Right ventricle myocardium inferior (tissue), 1 donor: ENCODE measurements at regions not wholly inside any gene's neighbourhood (a gene's known extent, or its start where the extent isn't known, plus 50 kb on each side); places are given as distances from the start of the nearest gene placed in this dataset.
"Not testable (repeated sequence)": the region's sequence is repeated elsewhere in the genome, so short reads cannot be mapped to it uniquely, and the experiment has no call there.

Experiments used
- ATAC-seq: fragments of 200-7000 bp; cut with Tn5 transposase; one replicate; pipeline ENCODE4 v1.9.1; 2020; ENCODE audit warnings: mild to moderate bottlenecking, moderate library complexity
- DNase-seq: peaks from one replicate; pipeline ENCODE4 v3.0.0; 2021; ENCODE audit errors: missing footprints
- intact Hi-C: fragments of 100-400 bp; cut with DNase I; formaldehyde crosslinking; loops from one replicate; pipeline ENCODE4 v1.11.0; 2022
- donor health status: DM: no; HTN: yes; CAD: no; lungs with severe emphysema.

DNA sequence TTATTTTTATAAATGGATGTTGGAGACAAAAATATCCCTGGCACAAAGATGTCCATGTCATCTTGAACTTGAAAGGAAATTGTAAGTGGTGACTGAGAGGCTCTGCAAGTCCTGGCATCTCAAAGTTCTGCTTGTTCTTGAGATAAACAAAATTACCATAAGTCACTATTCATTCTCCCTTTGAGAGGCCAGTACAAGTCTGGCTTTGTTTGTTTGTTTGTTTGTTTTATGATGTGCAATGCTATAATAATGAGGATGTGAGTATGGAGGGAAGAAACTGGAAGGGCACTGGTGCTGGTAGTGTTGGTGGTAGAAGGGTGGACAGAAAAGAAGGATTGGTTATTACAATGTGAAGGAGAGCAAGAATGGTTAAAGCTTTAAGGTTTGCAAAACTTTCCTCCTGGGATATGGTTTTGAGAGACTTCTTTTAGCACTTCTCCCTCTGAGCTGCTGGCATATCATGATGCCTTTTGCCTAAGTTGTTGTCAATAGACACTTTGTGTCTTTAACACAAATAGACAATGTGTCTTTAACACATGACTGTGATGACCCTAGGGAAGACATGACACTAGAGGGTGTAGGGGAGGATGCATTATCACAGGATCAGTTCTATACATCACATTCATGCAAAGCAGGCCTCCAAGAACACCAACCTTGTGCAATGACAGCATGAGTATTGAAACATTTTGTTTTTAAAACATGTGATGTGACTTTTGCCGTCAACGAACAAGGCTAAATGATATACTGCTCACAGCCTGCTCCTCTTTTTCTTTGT is 880.5 kb upstream of the GOT2 start:
- DNase-seq = no peak
- no peak for ATAC-seq
- intact Hi-C loops = no loop called here

DNA sequence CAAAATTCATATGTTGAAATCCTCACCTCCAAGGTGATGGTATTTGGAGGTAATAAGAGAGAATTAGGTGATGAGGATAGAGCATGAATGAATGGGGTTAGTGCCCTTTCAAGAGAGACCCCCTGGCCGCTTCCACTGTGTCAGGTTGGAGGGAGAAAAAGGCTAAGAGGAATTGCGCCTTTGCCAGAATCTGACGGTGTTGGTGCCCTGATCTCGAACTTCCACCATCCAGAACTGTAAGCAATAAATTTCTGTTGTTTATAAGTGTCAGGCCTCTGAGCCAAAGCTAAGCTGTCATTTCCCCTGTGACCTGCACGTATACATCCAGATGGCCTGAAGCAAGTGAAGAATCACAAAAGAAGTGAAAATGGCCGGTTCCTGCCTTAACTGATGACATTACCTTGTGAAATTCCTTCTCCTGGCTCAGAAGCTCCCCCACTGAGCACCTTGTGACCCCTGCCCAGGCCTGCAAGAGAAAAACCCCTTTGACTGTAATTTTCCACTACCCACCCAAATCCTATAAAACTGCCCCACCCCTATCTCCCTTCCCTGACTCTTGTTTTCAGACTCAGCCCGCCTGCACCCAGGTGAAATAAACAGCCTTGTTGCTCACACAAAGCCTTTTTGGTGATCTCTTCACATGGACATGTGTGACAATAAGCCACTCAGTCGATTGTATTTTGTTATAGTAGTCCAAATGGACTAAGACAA is 878.9 kb upstream of the GOT2 start:
- intact Hi-C loops = not testable (repeated sequence)

DNA sequence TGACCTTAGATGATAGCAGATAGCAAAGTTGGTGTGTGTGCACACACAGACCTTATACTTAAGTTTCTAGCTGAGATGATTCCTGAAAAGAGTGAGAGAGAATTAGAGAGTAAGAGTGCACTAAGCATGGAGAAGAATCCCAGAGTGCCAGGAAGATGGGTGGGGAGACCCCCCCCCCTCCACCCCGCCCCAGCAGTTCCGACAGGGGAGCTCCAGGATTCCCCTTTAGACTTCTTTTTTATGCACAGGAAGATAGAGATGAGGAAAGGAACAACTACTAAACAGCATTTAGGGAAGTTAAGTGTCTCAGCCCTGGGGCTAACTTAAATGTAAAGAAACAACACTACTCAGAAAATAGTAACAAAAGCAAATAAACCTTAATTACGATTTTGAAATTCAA is 878.0 kb upstream of the GOT2 start:
- intact Hi-C loops = no loop called here
- DNase-seq = no peak
- ATAC-seq = no peak

More for the DNA sequence above, 878.9 kb upstream of the GOT2 start:
- DNase-seq, ATAC-seq: not testable (repeated sequence)

DNA sequence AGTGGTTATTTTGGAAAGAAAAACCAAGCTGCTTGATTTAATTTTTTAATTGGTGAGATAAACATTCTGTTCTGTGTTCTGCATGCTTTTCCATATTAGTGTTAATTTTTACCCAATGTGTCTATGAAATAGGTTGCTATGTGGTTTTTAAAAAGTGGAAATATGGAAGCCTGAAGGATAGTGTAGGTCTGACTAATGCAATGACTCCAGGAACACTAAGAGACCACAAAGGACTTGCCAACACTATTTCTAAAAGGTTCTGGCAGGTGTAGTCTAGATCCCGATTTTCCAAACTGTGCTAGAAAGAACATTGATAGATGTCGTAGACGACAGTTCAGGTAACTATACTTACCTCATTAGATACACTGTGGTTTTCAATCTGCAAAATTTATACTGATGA is 877.4 kb upstream of the GOT2 start:
- no peak for DNase-seq
- ATAC-seq = no peak
- intact Hi-C loops = no loop called here

DNA sequence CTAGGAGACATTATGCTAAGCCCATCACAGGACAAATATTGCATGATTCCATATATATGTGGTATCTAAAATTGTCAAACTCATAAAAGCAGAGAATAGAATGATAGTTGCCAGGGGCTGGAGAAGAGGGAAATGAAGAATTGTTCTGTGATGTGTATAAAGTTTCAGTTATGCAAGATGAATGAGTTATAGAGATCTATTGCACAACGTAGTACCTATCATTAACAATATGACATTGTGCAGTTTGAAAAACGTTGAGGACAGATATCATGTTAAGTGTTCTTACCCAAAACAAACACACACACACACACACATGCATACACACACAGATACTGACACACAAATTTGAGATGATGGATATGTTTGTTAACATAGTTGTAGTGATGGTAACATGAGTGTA is 871.6 kb upstream of the GOT2 start:
- DNase-seq = no peak
- ATAC-seq = no peak
- intact Hi-C loops = no loop called here

DNA sequence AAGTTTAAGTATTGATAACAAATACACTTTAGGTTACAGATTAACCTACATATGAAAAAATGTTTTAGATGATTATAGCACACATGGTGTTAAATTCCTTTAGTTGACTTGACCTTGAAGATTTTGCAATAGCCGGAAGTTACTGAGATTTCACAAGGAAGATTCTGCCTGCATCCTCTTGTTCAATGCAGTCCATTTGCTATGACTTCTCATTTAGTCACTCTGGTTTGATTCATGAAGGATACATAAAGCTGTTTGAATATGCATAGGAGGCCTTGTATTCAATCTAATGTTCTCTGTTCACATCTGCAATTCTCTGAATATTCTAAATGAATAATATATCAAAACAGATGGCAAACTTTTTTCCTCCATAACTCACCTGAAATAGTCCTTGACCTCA is 870.2 kb upstream of the GOT2 start:
- ATAC-seq = no peak
- intact Hi-C loops = no loop called here
- no peak for DNase-seq

DNA sequence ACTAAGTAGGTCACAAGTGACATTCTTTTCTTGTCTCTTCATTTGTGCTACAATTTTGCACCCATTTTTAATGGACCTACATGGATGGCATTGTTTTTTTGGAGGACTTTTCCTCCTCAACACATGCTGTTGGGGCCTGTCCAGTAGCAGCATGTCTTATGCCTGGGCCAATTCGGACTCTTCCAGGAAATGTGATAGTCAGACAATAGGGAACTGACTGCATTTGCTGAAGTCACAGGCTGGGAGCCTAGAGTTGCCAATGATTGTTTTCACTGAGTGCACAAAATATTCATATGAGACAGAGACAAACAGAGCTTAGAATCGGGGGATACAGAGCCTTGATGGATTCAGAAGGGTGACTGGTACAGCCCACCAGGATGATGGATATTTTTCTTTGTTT is 867.3 kb upstream of the GOT2 start:
- intact Hi-C loops = no loop called here
- no peak for ATAC-seq
- DNase-seq = no peak

DNA sequence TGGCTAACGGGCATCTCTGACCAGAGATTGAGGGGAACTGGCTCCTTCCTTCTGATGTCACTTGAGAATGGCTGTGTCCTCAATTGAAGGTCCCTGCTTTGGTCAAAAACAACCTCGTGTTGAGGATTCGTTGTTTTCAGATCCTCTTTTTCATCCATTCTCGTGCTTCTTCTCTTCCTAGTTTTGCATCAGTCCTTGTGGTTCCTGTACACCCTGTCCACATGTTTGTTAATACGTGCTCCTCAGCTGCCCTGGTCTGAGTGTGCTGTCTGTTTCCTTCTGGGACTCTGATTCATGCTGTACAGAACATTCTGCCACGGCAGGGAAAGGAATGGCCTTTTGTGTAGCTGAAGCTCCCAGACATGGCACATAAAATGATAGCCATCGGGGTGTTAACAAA is 863.2 kb upstream of the GOT2 start:
- DNase-seq = no peak
- ATAC-seq = no peak
- intact Hi-C loops = no loop called here

DNA sequence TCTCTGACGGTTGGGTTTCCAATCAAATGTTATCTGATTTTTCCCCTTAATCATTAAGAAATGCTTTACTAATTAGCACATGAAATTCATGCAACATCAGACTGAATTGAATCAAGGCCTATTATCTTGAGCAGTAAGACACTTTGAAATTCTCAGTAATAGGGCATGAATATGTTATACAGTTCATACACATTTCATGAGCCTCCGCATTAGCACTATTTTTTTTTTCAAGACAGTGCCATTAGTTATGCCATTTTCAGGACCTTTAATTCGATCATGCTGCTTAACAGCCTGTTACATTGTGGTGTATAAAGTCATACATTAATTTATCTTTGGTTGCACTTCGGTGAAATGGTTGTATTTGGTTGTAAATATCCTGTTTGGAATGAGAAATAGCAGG is 862.6 kb upstream of the GOT2 start:
- intact Hi-C loops = no loop called here
- DNase-seq = no peak

DNA sequence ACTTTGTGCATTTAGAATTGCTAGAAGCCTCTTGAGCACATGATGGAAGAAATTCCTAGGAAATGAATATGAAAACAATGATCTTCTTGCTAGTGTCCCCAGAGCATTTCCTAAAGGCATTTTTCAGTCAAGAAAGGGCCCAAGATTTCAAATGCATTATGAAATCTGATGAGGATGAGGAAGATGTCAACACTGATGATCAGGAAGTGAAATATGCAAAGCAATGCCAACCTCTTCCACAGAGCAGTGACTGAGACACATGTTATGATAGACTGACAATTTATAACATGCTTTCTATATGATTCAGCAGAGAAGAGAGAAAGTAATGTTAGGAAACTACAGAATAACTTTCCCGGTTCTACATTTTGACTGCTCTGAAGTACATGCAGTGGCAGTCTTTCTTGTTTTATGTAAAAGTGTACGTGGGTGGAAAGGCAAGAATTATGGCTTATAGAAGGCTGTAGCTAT is 859.1 kb upstream of the GOT2 start:
- no peak for DNase-seq
- no peak for ATAC-seq
- intact Hi-C loops = no loop called here

More for the DNA sequence above, 862.6 kb upstream of the GOT2 start:
- ATAC-seq = no peak

DNA sequence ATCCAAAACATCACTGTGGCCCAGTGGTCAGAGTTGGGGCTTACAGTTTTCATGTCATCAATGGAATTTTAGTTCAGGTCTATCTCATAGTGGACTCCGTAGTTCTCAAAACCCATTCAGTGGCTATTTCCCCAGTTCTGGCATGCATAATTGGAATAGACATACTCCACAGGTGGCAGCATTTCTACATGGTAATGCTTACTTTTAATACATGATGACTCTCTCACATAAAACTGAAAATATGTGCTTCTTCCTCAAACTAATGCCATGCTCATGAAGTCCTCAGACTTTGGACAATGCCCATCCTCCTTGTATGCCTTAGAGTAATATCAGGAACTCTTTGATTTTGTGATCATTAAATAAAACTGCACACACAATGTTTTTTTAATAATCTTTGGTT is 857.4 kb upstream of the GOT2 start:
- intact Hi-C loops = no loop called here
- DNase-seq (no peak), ATAC-seq (no peak)

DNA sequence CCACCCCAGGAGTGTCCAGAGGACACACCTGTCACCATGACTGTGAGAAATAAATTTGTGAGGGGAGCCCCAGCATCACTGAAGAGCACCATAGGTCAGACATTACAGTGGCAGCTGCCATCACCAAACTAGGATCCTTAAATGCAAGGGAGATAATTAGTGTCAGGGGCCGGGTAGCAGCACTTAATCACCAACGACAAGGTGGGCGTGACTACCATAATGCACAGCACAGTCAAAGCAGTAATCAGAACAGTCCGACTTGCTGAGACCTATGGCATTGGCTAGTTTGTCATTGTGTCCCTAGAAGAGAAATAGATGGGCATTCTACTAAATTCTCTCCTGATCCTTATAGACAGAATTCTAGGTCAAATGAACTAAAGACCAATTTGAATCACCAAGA is 856.7 kb upstream of the GOT2 start:
- no peak for DNase-seq
- ATAC-seq = no peak
- intact Hi-C loops = no loop called here

DNA sequence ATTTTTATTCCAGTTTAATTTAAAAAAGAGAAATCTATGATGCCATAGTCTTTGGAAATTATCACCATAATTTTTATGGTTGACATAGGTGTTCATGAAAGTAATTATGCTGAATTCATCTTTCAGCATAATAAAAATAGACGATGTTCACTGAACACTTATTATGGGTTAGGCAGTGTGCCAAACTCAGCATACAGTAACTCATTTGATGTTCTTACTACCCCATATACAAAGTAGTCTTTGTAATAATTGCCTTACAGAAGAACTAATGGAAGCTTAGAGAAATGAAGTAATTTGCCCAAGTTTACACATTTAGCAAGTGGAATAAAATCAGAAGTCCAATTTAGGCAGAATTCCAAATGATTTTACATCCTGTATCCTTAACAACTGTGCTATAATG is 852.2 kb upstream of the GOT2 start:
- intact Hi-C loops = no loop called here

DNA sequence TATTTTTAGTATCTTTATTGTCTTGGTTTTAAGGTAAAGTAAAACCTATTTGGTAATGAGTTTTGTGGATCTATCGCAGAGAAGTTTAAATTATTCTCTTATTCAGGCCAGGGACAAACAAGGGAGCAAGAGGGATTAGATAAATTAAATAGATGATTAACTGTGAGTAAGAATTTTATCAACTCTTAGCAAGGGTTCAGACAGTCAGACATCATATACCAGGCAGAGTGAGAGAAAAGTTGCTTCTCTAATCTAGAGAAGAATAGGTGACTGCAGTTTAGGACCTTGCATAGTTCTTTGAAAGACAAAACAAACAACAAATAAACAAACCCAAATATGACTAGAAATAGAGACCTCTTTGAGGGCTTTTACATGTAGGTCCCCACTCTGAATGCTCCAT is 840.2 kb upstream of the GOT2 start:
- ATAC-seq (no peak), DNase-seq (no peak)
- intact Hi-C loops = no loop called here

More for the DNA sequence above, 852.2 kb upstream of the GOT2 start:
- ATAC-seq (no peak), DNase-seq (no peak)

DNA sequence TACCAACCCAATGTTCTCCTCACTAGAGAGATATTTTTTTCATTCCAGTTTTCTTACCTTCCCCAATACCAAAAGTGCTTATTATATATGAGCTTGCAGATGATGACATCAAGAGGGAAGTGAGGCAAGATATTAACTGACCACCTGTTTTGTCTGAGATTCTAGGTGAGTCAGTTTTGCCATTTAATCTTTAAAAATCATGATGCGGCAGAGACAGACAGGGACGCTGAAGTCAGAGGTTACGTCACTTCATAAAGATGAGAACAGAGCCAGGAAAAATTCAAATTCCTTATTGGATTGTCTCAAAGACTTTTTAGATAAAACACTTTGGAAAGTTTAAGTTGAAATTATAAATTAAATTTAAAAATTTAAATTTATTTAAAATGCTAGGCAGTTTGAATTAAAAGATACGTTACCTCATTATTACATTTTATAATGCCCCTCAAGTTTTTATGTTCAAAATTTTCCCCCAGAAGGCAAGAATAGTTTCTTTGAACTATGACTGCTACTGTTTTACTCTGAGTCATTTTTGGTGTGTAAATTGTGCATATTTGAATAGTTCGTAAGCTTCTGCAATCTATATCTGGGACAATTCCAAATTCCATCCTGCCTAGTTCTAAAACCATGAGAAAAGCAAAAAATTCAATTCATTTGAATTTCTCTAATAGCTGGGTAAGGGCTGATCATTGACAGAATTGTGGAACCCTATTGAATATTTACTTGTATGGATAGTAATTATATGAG is 839.6 kb upstream of the GOT2 start:
- intact Hi-C loops = no loop called here
- DNase-seq = no peak
- ATAC-seq = no peak

DNA sequence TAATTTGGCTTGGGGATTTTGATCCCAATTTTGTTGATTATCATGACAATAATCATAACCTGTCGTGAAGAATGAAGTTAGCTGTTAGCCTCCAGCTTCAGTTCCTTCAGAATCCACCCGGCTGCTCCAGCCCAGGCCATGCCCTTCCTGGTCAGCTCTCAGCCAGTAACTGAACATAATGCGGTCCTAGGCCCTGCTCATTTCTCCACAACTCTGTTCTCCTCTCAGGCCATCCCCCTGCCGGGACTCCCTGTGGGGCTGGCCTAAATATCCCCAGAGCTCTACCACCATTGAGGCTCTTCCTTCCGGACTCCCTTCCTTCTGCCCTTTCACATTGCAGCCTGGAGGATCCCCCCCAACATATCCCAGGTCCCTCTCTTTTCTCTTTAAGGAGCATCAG is 833.4 kb upstream of the GOT2 start:
- ATAC-seq = no peak

DNA sequence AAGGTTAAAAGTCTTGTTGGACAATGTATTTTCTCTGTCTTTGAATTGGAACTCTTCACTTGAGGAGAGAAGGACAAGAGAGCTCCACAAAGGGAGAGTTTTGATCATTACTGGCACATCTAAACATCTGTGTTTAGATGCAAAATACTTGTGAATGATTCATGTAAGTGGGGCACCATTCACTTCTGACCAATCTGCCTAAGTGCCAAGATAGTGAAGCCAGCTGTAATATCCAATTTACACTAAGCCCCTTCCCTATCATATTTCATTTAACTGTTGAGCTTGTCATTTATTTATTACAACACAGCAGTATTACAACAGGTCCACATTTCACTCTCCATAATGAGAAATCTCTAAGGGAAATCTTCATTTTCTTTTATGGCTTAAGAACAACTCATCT is 832.3 kb upstream of the GOT2 start:
- intact Hi-C loops = no loop called here
- no peak for ATAC-seq

More for the DNA sequence above, 833.4 kb upstream of the GOT2 start:
- no peak for DNase-seq
- intact Hi-C loops = no loop called here

DNA sequence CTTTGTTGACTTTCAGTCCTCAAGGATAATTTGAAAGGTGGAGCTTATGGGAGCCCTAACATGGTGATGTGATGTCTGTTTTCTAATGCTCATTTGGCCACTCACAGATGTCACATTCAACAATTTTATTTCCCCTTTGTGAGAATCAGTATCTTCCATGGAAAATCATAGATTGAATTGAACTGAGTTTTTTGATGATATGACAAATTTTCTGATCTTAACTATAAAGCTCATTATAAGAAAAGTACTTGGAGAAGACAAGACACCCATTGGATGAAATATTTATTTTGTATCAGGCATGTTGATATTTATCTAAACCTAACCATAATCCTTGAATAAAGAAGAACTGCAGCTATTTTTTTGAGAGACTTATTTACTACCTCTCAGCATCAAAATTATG is 824.6 kb upstream of the GOT2 start:
- intact Hi-C loops = no loop called here
- ATAC-seq = no peak

More for the DNA sequence above, 832.3 kb upstream of the GOT2 start:
- no peak for DNase-seq

DNA sequence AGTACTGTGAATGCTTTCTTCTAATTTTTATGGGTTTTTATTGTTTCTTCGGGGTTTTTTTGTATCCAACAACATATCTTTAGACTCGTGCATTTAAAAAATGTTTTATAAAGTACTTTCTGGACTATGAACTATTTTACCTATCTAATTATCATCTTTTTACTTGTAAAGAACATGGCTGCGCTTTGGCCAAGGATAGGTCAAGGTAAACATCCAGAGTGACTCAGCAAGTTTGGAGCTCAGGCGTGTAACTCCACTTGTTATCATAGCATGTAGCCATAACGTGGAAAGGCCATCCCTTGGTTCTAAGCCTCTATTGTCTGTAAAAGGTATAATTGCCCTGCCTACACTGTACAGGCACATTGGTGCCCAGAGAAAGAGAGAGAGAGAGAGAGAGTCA is 818.0 kb upstream of the GOT2 start:
- no peak for DNase-seq
- intact Hi-C loops = no loop called here
- no peak for ATAC-seq

More for the DNA sequence above, 824.6 kb upstream of the GOT2 start:
- DNase-seq = no peak

DNA sequence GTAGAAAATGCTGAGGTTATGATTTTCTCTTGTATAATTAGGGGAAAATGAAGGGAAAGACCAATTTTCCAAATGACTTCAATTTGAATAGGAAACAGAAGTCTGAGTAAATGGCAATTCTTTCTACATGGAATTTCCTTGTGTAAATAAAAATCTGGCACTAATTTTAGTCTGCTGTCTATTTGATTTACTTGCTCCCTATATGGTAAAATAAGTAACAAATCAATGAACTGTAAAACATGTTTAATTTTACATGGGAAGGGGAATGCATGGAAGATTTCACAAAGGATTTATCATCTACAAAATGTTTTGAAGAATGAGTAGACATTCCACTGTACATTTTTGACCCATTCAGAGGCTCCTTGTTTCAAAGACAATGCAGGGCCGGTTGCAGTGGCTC is 811.6 kb upstream of the GOT2 start:
- ATAC-seq (no peak), DNase-seq (no peak)
- intact Hi-C loops = no loop called here
